ENCODE measurements at regions not wholly inside any gene's neighbourhood (a gene's known extent, or its start where the extent isn't known, plus 50 kb on each side); places are given as distances from the start of the nearest gene placed in this dataset.

- DNase-seq = no peak
Measured at GRCh38 chr16:6918646-6919045, 414.0 kb upstream of the RBFOX1 start.

GRCh38 chr16:6916946-6917345, 415.7 kb upstream of the RBFOX1 start:
- no peak for DNase-seq

- DNase-seq = no peak
Measured at GRCh38 chr16:6913566-6913965, 419.1 kb upstream of the RBFOX1 start.

- no peak for DNase-seq
Measured at GRCh38 chr16:6910301-6910700, 422.3 kb upstream of the RBFOX1 start.

GRCh38 chr16:6905601-6906000, 427.0 kb upstream of the RBFOX1 start:
- DNase-seq = no peak

GRCh38 chr16:6903671-6904070, 429.0 kb upstream of the RBFOX1 start:
- no peak for DNase-seq

GRCh38 chr16:6898896-6899295, 433.7 kb upstream of the RBFOX1 start:
- DNase-seq = no peak

- DNase-seq = no peak
Measured at GRCh38 chr16:6897876-6898485, 434.7 kb upstream of the RBFOX1 start.

GRCh38 chr16:6892966-6893365, 439.7 kb upstream of the RBFOX1 start:
- no peak for DNase-seq

- no peak for DNase-seq
Measured at GRCh38 chr16:6891496-6891895, 441.1 kb upstream of the RBFOX1 start.

- DNase-seq = no peak
Measured at GRCh38 chr16:6888531-6888930, 444.1 kb upstream of the RBFOX1 start.

GRCh38 chr16:6884002-6884401, 448.6 kb upstream of the RBFOX1 start:
- DNase-seq = no peak

GRCh38 chr16:6880263-6880662, 452.4 kb upstream of the RBFOX1 start:
- DNase-seq = no peak

- DNase-seq = no peak
Measured at GRCh38 chr16:6864671-6865070, 468.0 kb upstream of the RBFOX1 start.

- DNase-seq = no peak
Measured at GRCh38 chr16:6864244-6864643, 468.4 kb upstream of the RBFOX1 start.

- no peak for DNase-seq
Measured at GRCh38 chr16:6863135-6863534, 469.5 kb upstream of the RBFOX1 start.

GRCh38 chr16:6861815-6862477, 470.7 kb upstream of the RBFOX1 start:
- DNase-seq = no peak

GRCh38 chr16:6861135-6861814, 471.4 kb upstream of the RBFOX1 start:
- no peak for DNase-seq

- DNase-seq = no peak
Measured at GRCh38 chr16:6857575-6857974, 475.1 kb upstream of the RBFOX1 start.

- DNase-seq = no peak
Measured at GRCh38 chr16:6856578-6856977, 476.1 kb upstream of the RBFOX1 start.

- DNase-seq = no peak
Measured at GRCh38 chr16:6853565-6853964, 479.1 kb upstream of the RBFOX1 start.

GRCh38 chr16:6852643-6853225, 479.9 kb upstream of the RBFOX1 start:
- DNase-seq = no peak

- no peak for DNase-seq
Measured at GRCh38 chr16:6846452-6846851, 486.2 kb upstream of the RBFOX1 start.

GRCh38 chr16:6841392-6841791, 491.3 kb upstream of the RBFOX1 start:
- DNase-seq = no peak

All from NCI-H2107 (cell line).